Islet of Langerhans (tissue), 1 donor: ENCODE measurements at regions not wholly inside any gene's neighbourhood (a gene's known extent, or its start where the extent isn't known, plus 50 kb on each side); places are given as distances from the start of the nearest gene placed in this dataset.

Experiments used
- FAIRE-seq: peaks from one replicate; lab custom pipeline; 2011; peaks lifted over from hg19 to GRCh38; lab: Jason Lieb, UNC

DNA sequence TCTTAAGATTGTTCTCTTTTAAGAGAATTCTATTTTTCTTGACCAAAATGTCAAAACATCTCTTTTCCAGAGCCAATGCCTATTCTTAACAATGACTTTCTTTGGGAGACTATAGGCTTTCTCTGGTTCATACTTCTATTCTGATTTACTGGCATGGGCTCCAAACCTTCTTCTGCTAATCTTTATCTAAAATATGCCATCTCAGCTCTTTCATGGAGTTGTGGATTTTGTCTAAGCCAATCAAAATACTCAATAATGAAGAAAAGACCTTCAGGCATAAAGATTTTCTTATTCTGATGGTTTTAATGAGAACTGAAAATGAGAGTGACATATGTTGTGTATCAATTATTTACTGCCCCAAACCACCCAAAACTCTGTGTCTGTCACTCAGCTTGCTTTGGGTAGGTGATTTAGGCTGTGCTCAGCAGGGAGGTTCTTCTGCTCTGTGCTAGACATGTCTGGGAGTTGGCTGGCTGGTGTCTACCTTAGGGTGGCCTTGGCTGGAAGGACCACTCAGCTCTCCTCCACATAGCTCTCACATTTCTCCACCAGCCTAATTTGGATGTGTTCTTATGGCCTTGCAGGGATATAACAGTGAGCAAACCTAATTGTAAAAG, 270.8 kb downstream of the PRDM2 start:
- no peak for FAIRE-seq

DNA sequence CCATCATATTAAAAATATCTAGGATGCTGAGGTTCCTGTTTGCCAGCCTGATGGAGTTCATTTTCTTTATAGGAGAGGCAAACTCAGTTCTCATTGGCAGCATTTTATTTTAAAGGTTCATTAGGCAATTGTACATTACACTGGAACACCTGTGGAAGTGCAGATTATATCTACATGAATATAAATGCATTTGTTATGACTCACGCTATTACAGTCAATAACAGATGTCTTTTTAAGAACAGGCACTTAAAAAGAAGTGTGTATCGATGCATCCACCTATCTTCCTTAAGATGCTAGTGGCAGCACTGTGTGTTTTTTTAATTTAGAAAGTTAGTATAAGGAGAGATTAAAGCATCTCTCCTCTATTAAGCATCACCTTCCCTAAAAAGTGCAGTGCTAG, 276.5 kb downstream of the PRDM2 start:
- FAIRE-seq: no peak

DNA sequence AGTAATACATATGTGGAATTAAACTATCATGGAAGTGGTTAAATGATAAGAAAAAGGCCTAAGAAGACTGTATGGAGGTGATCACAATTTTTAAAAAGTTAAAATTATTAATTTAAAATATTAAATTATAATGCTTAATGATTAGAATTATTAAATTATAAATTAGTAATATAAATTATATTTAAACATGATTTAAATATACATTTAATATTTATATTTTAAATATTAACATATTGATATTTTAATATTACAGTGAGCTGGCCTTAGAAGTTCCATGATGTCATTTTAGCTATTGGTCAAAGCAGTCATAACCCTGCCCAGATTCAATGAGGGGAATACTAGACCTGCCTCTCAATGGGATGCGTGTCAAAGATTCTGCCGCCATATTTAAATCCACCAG, 281.2 kb downstream of the PRDM2 start:
- no peak for FAIRE-seq

DNA sequence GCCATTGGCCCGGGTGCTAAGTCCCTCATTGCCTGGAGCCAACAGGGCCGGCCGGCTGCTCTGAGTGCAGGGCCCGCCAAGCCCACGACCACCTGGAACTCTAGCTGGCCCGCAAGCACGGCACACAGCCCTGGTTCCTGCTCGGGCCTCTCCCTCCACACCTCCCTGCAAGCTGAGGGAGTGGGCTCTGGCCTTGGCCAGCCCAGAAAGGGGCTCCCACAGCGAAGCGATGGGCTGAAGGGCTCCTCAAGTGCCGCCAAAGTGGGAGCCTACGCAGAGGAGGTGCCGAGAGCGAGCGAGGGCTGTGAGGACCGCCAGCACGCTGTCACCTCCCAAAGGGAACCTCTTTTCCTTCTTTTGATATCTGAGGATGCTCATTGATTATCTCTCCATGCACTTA, 283.4 kb downstream of the PRDM2 start:
- FAIRE-seq: no peak

DNA sequence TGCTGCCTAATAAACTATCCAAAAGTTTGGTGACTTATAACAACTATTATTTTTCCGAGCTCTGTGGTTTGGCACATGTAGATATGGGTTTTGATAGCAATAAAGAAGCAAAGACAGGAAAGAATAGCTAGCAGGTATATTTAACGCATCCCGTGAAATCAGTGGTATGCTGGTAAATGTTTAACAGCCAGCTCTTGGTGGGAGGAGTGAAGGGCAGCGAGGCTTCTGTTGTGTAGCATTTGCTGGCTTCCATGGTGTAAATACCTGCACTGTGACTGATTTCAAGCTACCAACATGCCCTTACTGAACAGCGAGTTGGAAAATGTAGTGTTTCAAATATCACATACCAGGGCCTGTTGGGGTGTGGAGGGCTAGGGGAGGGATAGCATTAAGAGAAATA, 291.0 kb downstream of the PRDM2 start:
- FAIRE-seq: no peak

DNA sequence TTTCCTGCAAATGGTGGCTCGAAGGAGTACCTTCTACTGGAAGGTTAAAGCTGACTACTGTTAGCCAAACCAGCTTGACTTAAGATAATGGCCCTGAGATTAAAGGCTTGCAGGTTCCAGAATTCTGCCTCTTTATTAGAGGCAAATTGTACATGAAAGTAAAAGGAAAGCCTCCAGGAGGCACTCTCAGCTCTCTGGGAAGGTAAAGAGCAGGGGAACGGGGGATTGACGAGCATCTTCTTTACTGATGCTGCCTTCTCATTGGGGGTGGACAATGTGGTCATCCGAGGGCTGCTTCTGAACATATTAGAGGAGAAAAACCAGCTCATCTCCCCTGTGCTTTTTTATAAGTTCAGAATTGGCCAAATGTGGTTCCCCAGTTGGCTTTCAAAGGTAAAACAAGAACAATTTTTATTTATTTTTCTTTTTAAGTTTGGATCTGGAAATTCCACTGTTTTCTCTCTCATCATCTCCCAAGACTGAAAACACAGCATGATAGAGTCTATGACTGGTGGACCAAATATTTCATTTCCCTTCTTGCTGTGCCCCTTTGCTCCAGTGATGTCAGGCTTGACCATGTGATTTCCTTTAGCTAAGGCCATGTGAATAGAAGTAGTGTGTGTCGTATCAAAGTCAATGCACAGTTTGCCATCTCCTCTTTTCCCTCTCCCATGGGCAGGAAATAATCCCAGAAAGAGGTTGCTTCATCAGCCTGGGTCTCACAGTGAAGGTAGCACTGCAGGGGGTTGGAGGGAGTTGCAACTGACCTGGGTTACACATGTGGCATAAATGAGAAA, 292.7 kb downstream of the PRDM2 start:
- FAIRE-seq: no peak

DNA sequence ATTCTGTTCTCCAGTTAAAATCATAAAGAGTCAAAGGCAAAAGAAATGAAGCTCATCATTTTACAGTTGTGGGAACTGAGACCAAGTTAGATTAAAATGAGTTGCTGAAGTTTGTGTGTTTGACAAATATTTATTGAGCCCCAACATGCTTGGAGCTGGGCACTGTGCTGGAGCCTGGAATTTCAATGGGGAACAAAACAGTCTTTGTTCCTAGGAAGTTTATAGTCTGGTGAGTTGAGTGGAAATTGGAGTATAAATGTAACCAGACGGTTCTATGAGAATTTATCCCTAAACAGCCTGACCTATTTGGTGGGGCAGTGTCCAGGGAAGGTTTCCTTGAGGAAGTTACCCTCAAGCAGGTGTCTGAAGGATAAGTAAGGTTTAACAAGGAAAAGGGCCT, 294.4 kb downstream of the PRDM2 start:
- FAIRE-seq: no peak

DNA sequence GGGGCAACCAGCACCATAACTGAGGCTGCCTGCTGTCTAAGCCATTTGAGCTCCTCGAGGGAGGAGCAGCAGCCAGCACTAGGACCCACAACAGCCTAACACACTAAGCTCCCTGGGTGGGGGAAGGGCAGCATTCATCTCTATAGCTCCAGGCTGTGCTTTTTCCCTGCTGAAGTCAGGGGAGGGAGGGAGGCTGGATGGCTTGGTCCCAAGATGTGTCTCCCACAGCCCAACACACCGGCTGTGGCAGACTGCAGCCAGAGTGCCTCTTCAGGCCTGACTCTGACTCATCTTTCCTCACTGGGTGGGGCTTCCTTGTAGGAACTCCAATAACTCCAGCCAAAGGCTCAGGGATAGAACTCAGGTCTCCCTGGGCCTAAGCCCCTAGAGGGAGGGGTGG, 296.3 kb downstream of the PRDM2 start:
- no peak for FAIRE-seq

DNA sequence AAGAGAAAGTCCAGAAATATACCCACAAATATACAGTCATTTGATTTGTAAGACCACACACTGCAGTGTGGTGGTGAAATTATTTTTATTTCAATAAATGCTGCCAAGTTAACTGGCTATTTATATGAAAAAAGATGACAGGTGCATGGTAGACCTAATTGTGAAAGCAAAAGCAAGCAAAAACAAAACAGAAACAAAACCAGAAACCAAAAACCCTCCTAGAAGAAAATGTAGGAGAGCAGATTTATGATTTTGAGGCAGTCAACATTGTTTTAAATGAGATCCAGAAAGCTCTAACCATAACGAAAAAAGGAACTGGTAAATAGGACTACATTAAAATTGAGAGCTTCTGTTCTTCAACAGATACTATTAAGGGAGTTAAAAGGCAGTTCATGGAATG, 303.6 kb downstream of the PRDM2 start:
- FAIRE-seq: no peak

DNA sequence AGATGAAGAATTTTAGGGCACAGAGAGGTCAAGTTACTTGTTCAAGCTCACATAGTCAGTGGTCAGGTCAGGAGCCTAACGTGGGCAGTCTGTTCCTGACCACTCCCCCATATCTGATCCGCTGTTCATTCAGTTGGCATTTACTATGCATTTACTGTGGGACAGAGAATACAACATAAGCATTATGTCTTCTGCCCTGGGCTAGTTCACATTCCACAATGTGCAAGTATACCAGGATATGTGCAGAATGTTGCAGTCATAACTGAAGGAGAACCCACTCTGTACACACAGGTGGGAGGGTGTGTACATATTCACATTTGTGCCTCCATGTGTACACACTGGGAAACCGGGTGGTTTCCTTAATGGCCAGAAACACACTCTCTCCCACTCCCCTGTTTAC, 309.6 kb downstream of the PRDM2 start:
- no peak for FAIRE-seq

DNA sequence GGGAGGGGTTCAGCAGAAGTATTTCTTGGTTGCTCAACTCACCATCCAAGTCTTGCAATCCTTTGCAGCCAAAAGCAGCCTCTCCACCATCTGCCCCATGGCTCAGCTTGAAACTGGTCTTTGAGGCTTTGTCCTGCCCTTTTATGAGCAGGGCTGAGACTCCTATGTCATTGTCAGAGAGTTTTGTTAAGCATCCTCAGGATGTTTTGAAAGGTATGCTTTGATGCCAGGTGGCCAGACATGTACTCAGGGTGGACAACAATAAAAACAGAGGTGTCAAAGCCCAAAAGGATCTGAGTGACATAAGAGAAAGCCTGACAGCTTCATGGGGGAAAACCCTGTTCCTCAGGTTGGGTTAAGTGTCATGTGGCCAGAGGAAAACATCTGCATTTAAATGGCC, 310.5 kb downstream of the PRDM2 start:
- FAIRE-seq: no peak

DNA sequence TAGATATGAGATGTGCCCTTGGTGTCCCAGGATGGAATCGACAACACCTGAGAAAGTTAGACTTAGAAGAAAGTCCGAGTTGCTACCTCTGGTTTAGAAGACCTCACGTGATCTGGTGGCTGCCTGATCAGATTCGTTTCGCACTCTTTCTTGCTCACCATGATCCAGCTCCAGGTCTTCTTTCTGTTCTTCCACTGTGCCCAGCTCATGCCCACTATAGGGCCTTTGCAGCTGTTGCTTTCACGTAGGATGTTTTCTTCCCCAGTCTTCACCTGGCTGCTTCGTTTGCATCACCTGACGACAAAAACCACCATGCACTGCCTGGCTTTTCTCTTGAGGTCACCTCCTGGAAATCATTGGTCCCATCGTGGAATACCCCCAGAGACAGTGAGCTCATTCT, 311.1 kb downstream of the PRDM2 start:
- no peak for FAIRE-seq

DNA sequence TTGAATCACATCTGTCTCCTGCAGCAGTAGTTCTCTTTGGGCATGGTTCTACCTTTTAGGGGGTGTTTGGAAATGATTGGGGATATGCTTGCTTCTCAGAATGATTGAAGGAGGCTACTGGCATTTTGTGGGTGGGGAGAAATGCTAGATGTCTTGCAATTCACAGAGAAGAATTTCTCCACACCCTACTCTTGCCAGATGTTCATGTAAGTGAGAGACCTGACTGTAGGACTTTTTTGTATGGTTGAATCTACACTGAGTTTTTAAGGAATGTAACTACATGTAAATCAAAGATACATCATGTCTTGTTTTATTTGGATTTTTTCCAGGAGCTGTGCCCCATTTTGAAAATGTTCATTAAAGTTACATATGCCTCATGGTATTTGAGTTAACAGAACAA, 311.9 kb downstream of the PRDM2 start:
- no peak for FAIRE-seq

DNA sequence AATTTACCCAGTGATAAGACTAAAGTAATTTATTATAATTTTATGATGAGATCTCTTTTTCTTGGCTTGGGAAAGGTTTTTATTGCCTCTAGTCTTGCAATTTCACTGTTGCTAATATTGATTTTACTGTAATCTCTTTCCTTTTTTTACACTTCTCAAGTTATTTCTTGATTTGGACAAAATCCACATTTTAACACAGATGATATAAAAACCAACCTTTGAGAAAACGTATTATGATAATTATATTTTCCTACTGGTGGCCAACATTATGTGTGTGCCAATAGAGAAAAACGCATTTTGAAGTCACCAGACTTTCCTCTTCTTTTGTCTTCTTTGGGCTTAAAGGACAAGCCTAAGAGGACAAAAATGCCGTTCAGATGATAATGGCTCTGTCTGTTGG, 314.9 kb downstream of the PRDM2 start:
- FAIRE-seq: no peak

DNA sequence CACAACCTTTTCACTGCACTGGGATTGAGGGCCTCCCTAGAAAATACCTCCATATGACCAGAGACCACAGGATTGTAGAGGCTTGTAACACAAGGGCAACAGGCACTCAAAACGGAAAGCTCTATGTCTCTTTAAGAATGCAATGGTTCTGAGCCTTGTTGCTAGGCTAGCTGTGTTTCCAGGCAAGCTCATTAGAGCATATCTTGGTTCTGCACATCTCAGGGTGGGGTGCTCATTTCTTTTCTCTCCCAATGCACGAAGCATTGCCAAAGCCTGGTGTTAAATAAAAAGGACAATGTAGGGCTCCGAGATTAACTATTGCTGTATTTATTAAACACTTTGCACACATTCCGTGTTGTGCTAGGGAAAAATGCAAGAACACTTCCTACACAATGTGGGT, 315.9 kb downstream of the PRDM2 start:
- no peak for FAIRE-seq

DNA sequence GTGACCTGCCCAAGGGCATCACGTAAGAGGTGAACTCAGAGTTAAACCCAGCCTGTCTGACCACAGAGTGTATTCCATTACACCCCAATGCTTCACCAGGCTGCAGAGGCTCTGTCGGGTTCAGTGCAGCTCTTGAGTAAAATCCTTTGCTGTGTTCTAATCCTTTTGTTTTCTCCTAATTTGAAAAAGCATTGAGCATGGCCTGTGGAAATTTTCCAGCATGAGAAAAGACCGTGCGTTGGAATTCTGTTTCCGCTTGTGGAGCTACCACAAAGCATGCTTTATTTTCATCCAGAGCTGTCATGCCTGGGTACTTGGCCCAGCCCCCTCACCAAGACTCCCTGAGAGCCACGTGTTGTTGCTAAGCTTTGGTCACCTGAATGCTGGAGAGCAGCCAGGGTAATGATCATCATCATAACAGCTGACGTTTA, 317.6 kb downstream of the PRDM2 start:
- FAIRE-seq: no peak

DNA sequence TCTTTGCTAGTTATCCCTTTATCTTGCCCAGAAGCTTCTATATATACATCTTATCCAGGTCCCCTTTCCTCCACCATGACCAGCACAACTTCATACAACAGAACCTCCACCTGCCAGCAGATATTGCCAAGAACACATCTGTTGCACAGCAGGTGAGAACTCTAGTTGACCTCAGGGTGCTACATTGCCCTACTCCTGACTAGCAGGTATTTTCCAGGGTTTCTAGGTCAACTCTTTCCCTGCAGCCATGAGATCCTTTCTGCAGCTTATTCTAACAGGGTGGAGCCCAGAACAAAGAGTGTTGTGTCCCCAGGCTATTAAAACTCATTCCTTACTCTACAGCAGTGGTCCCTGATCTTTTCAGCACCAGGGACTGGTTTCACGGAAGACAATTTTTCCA, 319.5 kb downstream of the PRDM2 start:
- FAIRE-seq: no peak

DNA sequence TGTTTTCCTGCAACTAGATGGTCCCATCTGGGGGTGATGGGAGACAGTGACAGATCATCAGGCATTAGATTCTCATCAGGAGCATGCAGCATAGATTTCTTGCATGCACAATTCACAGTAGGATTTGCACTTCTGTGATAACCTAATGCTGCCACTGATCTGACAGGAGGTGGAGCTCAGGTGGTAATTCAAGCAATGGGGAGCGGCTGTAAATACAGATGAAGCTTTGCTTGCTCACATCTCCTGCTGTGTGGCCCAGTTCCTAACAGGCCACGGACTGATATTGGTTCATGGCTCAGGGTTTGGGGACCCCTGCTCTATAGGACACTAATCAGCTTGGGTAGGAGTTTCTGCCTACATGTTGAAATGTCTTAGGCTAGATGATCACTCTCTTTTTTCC, 320.0 kb downstream of the PRDM2 start:
- no peak for FAIRE-seq

DNA sequence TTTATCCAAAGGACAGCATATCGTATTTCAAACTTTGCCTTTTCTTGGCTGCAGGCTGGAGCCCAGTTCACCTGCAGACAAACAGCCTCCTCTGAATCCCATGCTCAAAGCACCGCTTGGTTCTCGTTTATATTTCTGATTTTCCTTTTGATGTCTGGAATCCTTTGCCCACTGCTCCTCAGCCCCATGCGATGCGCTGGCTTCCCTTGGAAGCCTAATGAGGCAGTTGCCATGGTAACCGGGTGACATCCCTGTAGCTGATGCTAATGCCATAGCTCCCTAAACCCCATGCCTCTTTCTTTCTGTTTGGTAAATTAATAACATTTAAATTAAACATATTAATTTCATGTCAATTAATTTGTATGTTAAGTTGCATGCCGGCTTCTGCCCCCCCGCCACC, 327.1 kb downstream of the PRDM2 start:
- FAIRE-seq: no peak

DNA sequence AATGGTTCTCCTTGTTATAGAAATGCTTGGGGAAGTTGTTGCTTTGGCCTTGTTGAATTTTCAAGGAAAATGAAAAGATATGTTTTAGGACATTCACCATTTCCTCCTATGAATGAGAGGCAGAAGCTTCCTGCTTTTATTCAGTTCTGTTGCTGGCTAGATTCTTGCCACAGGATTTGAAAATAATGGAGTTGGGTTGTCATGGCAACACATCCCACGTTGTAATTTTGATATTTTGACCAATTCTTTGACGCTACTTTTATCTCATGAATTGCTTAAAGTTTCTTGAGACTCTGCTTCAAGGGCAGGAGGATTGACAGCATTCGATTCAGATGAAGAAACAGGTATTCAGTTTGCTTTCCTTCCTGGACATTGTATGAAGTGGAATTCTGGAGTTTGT, 331.5 kb downstream of the PRDM2 start:
- no peak for FAIRE-seq

DNA sequence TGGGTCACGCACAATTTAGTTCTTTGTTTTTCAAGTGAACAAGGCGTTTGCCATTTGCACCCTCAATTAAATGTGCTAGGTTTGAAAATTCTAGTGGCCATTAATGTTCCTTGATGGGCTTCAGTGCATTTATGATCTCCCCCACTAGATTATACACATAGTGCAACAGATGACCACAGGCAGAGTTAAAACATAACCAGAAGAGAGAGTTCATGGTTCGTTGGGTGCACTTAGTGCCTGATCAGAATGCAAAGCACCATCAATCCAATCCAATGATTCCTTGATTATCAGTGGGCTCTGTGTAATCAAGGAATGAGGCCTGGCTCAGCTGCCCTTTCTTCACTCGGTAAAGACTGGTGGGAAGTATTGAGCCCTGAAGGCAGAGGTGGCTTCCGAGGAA, 334.5 kb downstream of the PRDM2 start:
- no peak for FAIRE-seq

DNA sequence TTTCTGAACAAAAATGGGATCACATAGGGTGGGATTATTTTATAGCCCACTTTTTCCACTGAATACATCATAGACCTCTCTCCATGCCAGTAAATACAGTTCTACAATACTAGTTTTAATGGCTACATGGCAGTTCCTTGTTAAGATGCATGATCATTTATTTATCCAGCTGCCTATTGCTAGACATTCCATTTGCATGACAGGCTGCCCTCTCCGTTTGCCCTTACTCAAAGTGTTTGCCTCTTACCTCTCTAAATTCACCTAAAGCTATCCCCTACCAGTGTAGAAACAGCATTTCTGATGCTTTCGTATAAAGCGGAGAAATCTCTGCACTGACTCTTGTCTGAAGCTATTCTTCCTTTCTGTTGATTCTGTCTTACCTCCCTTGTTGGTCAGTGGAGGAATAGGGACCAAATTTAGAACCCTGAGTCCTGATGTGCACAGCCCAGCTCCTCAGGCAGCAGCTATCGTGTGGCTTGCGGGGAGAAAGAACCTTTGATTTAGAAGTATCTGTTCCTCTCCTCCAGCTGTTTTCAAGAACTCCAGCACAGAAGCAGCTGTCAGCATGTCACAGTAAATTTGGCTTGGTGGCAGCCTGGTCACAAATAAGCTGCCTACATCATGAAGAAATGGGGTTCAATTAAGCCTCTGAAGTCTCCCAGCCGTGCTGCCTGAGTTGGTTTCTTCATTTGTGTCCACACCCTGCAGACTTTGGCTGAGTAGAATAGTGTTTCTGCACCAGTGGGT, 337.3 kb downstream of the PRDM2 start:
- no peak for FAIRE-seq

DNA sequence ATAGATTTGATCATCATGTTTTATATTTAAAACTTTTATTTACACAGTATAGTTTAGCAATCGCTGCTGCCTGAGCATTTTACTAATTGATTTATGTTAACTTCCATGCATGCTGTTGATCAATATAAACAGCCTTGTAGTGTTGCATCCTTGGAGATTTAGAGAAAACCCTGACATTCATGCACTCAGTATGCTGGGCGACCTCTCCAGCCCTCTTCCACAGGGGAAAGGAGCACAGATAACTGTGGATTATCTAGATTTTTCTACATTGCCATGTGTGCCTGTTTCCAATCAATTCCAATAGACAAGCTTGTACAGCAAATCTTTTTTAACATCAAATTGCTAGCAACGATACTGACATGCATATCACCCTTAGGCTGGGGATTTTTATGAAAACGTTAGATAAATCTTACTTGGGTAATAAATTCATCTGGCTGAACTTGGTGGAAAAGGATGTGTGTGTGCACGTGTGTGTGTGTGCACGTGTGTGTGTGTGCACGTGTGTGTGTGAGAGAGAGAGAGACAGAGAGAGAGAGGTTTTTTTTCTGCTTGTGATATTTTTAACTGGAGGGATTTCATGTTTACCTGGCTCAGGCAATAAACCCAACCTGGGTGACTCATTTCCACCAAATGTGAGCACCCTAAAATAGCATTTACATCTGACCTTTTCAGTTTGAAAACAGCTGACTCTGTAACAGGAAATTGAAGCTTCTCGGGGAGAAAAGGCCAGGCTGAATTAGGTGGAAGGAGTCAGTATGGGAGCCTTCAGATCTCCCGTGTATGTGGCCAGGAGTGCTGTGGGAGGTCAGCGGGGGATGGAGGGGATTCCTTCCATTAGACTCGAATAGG, 339.8 kb downstream of the PRDM2 start:
- peak; percentile 92 for FAIRE-seq
